ENCODE measurements at regions not wholly inside any gene's neighbourhood (a gene's known extent, or its start where the extent isn't known, plus 50 kb on each side); places are given as distances from the start of the nearest gene placed in this dataset.

DNA sequence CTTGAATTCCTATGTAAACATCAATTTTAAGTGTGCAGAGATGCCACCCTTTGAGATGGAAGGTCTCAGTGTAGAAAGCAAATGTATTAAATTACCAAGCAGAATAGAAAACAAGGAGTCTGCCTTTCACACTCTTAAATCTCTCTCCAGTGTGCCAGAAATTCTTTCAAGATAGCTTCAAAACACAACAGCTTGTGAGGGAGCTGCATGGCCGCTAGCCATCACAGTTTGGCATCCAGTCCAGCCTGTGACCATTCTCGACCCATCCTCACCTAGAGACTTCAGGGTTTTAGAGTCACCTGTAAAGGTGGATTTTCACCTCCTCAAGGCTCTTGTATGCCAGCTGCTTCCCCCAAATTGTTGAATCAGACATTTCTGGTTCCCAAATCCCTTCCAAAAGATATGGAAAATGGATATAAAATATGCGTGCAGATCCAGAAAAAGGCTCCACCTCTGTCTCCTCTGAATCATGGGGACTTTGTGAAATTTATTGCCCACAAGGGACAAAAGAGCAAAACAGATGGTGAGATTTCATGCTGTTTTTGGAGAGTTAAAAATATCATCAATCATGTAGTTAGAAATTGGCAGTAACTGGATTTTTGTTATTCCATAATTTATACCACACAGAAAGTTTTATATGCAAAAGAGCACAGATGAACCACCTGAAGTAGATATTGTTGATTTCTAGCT lies 114.2 kb upstream of the THRB start:
- Histone ChIP-seq H3K4me2 (ENCODE audit: control insufficient read depth, insufficient read depth) (no peak overlapping the region), H3K4me1 (ENCODE audit: control insufficient read depth, insufficient read depth, low read length) (no peaks in the 10 kb centered on the region), H3K27ac (ENCODE audit: control insufficient read depth, insufficient read depth) (no peak overlapping the region), H4K20me1 (ENCODE audit: control insufficient read depth, insufficient read depth) (no peaks in the 10 kb centered on the region), H3K4me3 (no peak overlapping the region), H3K79me2 (ENCODE audit: control insufficient read depth, insufficient read depth, low read length) (no peaks in the 10 kb centered on the region), H3K9ac (ENCODE audit: control insufficient read depth, insufficient read depth, low read length) (no peak overlapping the region), H3K27me3 (replicated peaks in 1 of 2; ENCODE audit: control insufficient read depth in 2 of 2, insufficient read depth in 2 of 2, low read length in 1 of 2) (no peaks in the 10 kb centered on the region), H3K9me3 (replicated peaks; ENCODE audit: control insufficient read depth, insufficient read depth, low read length) (no peaks in the 10 kb centered on the region), H2AFZ (ENCODE audit: control insufficient read depth, low read depth, low read length) (no peak overlapping the region), H3K36me3 (ENCODE audit: control insufficient read depth in 2 of 2, insufficient read depth in 2 of 2, low read length in 1 of 2) (no peaks in the 10 kb centered on the region)
- intact Hi-C loops (cut with micrococcal nuclease; ENCODE audit: unreplicated experiment) = no loop called here
- FAIRE-seq (no peak), DNase-seq (ENCODE audit: low read depth, low spot score) (no peak), ATAC-seq (no peak)
- POLR2A ChIA-PET = no interaction called here
- BruUV-seq (replicated peaks) = no TSS peak
- 13% methylated on average over 3 of the region's 3 CpGs for WGBS (ENCODE audit: insufficient coverage, insufficient replicate concordance, low lambda C conversion rate, missing lambda C conversion rate)
- in situ Hi-C loops (cut with MboI) = no loop called here
- TF ChIP-seq, protein P1, sequence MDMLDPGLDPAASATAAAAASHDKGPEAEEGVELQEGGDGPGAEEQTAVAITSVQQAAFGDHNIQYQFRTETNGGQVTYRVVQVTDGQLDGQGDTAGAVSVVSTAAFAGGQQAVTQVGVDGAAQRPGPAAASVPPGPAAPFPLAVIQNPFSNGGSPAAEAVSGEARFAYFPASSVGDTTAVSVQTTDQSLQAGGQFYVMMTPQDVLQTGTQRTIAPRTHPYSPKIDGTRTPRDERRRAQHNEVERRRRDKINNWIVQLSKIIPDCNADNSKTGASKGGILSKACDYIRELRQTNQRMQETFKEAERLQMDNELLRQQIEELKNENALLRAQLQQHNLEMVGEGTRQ (IDR thresholded peaks at IDR 0.05; ENCODE audit: borderline replicate concordance, low read depth, low read length) = no peak
- no peak for TF ChIP-seq NR2C2 (IDR thresholded peaks at IDR 0.05; ENCODE audit: borderline replicate concordance, control insufficient read depth, insufficient read length, low read depth)
- CTCF ChIA-PET = interaction anchor here (1.5 kb wide), 1 partner anchor 19 kb away, joined by 3 read pairs; no protein-coding TSS in a partner anchor
- SMC1A ChIA-PET (ENCODE audit: uncharacterized antibody, unreplicated experiment) = interaction anchor here (1.0 kb wide), 1 partner anchor 106 kb away, joined by 3 read pairs; no protein-coding TSS in a partner anchor
- RAD21 ChIA-PET (ENCODE audit: unreplicated experiment) = no interaction called here

- no peak for DNase-seq (ENCODE audit: low read depth, low spot score)
- H3K9me3 ChIP-seq (replicated peaks; ENCODE audit: control insufficient read depth, insufficient read depth, low read length) = no peaks in the 10 kb centered on the region
- no peaks in the 10 kb centered on the region for H3K27me3 ChIP-seq (replicated peaks in 1 of 2; ENCODE audit: control insufficient read depth in 2 of 2, insufficient read depth in 2 of 2, low read length in 1 of 2)
- BruUV-seq (replicated peaks) = no TSS peak
- ChIA-PET CTCF (no interaction called here), POLR2A (no interaction called here), RAD21 (ENCODE audit: unreplicated experiment) (no interaction called here), SMC1A (ENCODE audit: uncharacterized antibody, unreplicated experiment) (interaction anchor here (1.2 kb wide), 1 partner anchor 13 kb away, joined by 3 read pairs; no protein-coding TSS in a partner anchor)
- no peaks in the 10 kb centered on the region for H3K4me1 ChIP-seq (ENCODE audit: control insufficient read depth, insufficient read depth, low read length)
- H3K9ac ChIP-seq (ENCODE audit: control insufficient read depth, insufficient read depth, low read length) = no peak overlapping the region
- H2AFZ ChIP-seq (ENCODE audit: control insufficient read depth, low read depth, low read length) = no peak overlapping the region
- no peak overlapping the region for H3K4me2 ChIP-seq (ENCODE audit: control insufficient read depth, insufficient read depth)
- H3K79me2 ChIP-seq (ENCODE audit: control insufficient read depth, insufficient read depth, low read length) = no peaks in the 10 kb centered on the region
- WGBS (ENCODE audit: insufficient coverage, insufficient replicate concordance, low lambda C conversion rate, missing lambda C conversion rate) = 0% methylated on average over 1 of the region's 1 CpG
- H3K36me3 ChIP-seq (ENCODE audit: control insufficient read depth in 2 of 2, insufficient read depth in 2 of 2, low read length in 1 of 2) = no peaks in the 10 kb centered on the region
- in situ Hi-C loops (cut with MboI) = no loop called here
- intact Hi-C loops (cut with micrococcal nuclease; ENCODE audit: unreplicated experiment) = no loop called here
- H4K20me1 ChIP-seq (ENCODE audit: control insufficient read depth, insufficient read depth) = no peaks in the 10 kb centered on the region
- no peak overlapping the region for H3K27ac ChIP-seq (ENCODE audit: control insufficient read depth, insufficient read depth)
- FAIRE-seq = no peak
- H3K4me3 ChIP-seq = no peak overlapping the region
- no peak for ATAC-seq
- TF ChIP-seq SMARCA5 (IDR thresholded peaks at IDR 0.05) (no peak), POU2F2 (IDR thresholded peaks at IDR 0.05; ENCODE audit: borderline replicate concordance, low read depth, low read length) (no peak), BCL11A (IDR thresholded peaks at IDR 0.05; ENCODE audit: low read depth, low read length) (no peak), CREM (IDR thresholded peaks at IDR 0.05; ENCODE audit: low read depth) (no peak), NFYA (IDR thresholded peaks at IDR 0.05; ENCODE audit: borderline replicate concordance, low read depth, low read length) (no peak), MYC (IDR thresholded peaks at IDR 0.05; ENCODE audit: insufficient read depth, insufficient read length, insufficient replicate concordance, low read length, severe bottlenecking) (no peak), TARDBP (IDR thresholded peaks at IDR 0.05; ENCODE audit: borderline replicate concordance) (no peak), EGR1 (IDR thresholded peaks at IDR 0.05; ENCODE audit: borderline replicate concordance in 1 of 2, low read depth in 2 of 2, low read length in 2 of 2) (no peak)
- TF ChIP-seq, protein P2, sequence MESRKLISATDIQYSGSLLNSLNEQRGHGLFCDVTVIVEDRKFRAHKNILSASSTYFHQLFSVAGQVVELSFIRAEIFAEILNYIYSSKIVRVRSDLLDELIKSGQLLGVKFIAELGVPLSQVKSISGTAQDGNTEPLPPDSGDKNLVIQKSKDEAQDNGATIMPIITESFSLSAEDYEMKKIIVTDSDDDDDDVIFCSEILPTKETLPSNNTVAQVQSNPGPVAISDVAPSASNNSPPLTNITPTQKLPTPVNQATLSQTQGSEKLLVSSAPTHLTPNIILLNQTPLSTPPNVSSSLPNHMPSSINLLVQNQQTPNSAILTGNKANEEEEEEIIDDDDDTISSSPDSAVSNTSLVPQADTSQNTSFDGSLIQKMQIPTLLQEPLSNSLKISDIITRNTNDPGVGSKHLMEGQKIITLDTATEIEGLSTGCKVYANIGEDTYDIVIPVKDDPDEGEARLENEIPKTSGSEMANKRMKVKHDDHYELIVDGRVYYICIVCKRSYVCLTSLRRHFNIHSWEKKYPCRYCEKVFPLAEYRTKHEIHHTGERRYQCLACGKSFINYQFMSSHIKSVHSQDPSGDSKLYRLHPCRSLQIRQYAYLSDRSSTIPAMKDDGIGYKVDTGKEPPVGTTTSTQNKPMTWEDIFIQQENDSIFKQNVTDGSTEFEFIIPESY (IDR thresholded peaks at IDR 0.05) = no peak
- TF ChIP-seq, protein P1 (IDR thresholded peaks at IDR 0.05; ENCODE audit: borderline replicate concordance, low read depth, low read length) = no peak
- TF ChIP-seq, protein P3, sequence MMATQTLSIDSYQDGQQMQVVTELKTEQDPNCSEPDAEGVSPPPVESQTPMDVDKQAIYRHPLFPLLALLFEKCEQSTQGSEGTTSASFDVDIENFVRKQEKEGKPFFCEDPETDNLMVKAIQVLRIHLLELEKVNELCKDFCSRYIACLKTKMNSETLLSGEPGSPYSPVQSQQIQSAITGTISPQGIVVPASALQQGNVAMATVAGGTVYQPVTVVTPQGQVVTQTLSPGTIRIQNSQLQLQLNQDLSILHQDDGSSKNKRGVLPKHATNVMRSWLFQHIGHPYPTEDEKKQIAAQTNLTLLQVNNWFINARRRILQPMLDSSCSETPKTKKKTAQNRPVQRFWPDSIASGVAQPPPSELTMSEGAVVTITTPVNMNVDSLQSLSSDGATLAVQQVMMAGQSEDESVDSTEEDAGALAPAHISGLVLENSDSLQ (IDR thresholded peaks at IDR 0.05) = no peak
Observed at GRCh38 chr3:24614359-24614758, 119.7 kb upstream of the THRB start.

Measured in GM12878 (cell line).